Hepatocyte (in vitro differentiated cells): ENCODE measurements at regions not wholly inside any gene's neighbourhood (a gene's known extent, or its start where the extent isn't known, plus 50 kb on each side); places are given as distances from the start of the nearest gene placed in this dataset.
"Not testable (repeated sequence)": the region's sequence is repeated elsewhere in the genome, so short reads cannot be mapped to it uniquely, and the experiment has no call there.

Experiments used
- DNase-seq: peaks from one replicate; pipeline ENCODE4 v3.0.0-alpha.2; 2016; ENCODE audit warnings: low spot score
- H2AFZ ChIP-seq: fragments of 200-600 bp; sonication (generic); 2 replicates; pipeline ENCODE4 v1.6.0; 2016; ENCODE audit warnings: antibody characterized with exemption, mild to moderate bottlenecking
- H3K27ac ChIP-seq: fragments of 200-600 bp; sonication (generic); 2 replicates; pipeline ENCODE4 v1.5.1; 2016; ENCODE audit warnings: mild to moderate bottlenecking
- H3K27me3 ChIP-seq: fragments of 200-600 bp; sonication (generic); 2 replicates; pipeline ENCODE4 v1.6.1; 2016
- H3K36me3 ChIP-seq: fragments of 200-600 bp; sonication (generic); replicated peaks from 2 replicates; pipeline ENCODE4 v1.5.1; 2016; ENCODE audit warnings: low read depth; ENCODE audit not compliant: insufficient read depth
- H3K4me1 ChIP-seq: fragments of 200-600 bp; sonication (generic); 2 replicates; pipeline ENCODE4 v1.5.1; 2016; ENCODE audit warnings: mild to moderate bottlenecking, moderate library complexity; ENCODE audit not compliant: insufficient read depth
- H3K4me2 ChIP-seq: fragments of 200-600 bp; sonication (generic); 2 replicates; pipeline ENCODE4 v1.6.0; 2016
- H3K4me3 ChIP-seq: fragments of 200-600 bp; sonication (generic); 2 replicates; pipeline ENCODE4 v1.5.1; 2016; ENCODE audit warnings: mild to moderate bottlenecking
- H3K79me2 ChIP-seq: fragments of 200-600 bp; sonication (generic); 2 replicates; pipeline ENCODE4 v1.6.0; 2017; ENCODE audit warnings: mild to moderate bottlenecking
- H3K9me2 ChIP-seq: fragments of 200-600 bp; sonication (generic); replicated peaks from 2 replicates; pipeline ENCODE4 v1.6.0; 2017; ENCODE audit warnings: mild to moderate bottlenecking; ENCODE audit not compliant: insufficient read depth
- H3K9me3 ChIP-seq: fragments of 200-600 bp; sonication (generic); 2 replicates; pipeline ENCODE4 v1.5.1; 2016; ENCODE audit warnings: low read depth, mild to moderate bottlenecking
- H4K20me1 ChIP-seq: fragments of 200-600 bp; sonication (generic); 2 replicates; pipeline ENCODE4 v1.6.0; 2016; ENCODE audit warnings: mild to moderate bottlenecking; ENCODE audit not compliant: insufficient read depth, poor library complexity, severe bottlenecking
- WGBS: methylation state at CpG from one replicate; pipeline ENCODE4 v1.1.6; 2016; ENCODE audit warnings: low lambda C conversion rate; ENCODE audit errors: missing lambda C conversion rate; 5-methylcytosine and 5-hydroxymethylcytosine counted together

GRCh38 chr7:76708446-76708845 is 81.4 kb upstream of the POMZP3 start:
- H4K20me1 ChIP-seq, H3K27me3 ChIP-seq, H3K9me2 ChIP-seq, H3K4me3 ChIP-seq, H3K4me1 ChIP-seq, H3K36me3 ChIP-seq, H3K4me2 ChIP-seq, H3K79me2 ChIP-seq, H3K9me3 ChIP-seq, H2AFZ ChIP-seq, H3K27ac ChIP-seq, DNase-seq: not testable (repeated sequence)
- 100% methylated on average over 2 of the region's 2 CpGs for WGBS

GRCh38 chr7:76703815-76704214 is 76.7 kb upstream of the POMZP3 start:
- not testable (repeated sequence) for H3K4me1 ChIP-seq, H3K9me3 ChIP-seq, H3K9me2 ChIP-seq, H3K36me3 ChIP-seq, H3K27me3 ChIP-seq, H3K4me2 ChIP-seq, H3K4me3 ChIP-seq, DNase-seq, H2AFZ ChIP-seq, H4K20me1 ChIP-seq, H3K27ac ChIP-seq, H3K79me2 ChIP-seq

GRCh38 chr7:76686277-76686676 is 59.2 kb upstream of the POMZP3 start:
- H2AFZ ChIP-seq, H3K4me1 ChIP-seq, H4K20me1 ChIP-seq, DNase-seq, H3K27ac ChIP-seq, H3K27me3 ChIP-seq, H3K36me3 ChIP-seq, H3K9me2 ChIP-seq, H3K4me2 ChIP-seq, H3K79me2 ChIP-seq, H3K4me3 ChIP-seq, H3K9me3 ChIP-seq: not testable (repeated sequence)
- 92% methylated on average over 2 of the region's 3 CpGs for WGBS

- H2AFZ ChIP-seq, H3K4me1 ChIP-seq, H3K4me3 ChIP-seq, H3K9me2 ChIP-seq, H4K20me1 ChIP-seq, H3K36me3 ChIP-seq, H3K4me2 ChIP-seq, H3K27me3 ChIP-seq, DNase-seq, H3K79me2 ChIP-seq, H3K27ac ChIP-seq, H3K9me3 ChIP-seq: not testable (repeated sequence)
- 86% methylated on average over 1 of the region's 1 CpG for WGBS
Observed at GRCh38 chr7:76684737-76685136, 57.7 kb upstream of the POMZP3 start.

GRCh38 chr7:76683631-76684030 is 56.6 kb upstream of the POMZP3 start:
- not testable (repeated sequence) for DNase-seq, H2AFZ ChIP-seq, H3K4me3 ChIP-seq, H3K36me3 ChIP-seq, H3K79me2 ChIP-seq, H4K20me1 ChIP-seq, H3K4me2 ChIP-seq, H3K4me1 ChIP-seq, H3K9me3 ChIP-seq, H3K27ac ChIP-seq, H3K27me3 ChIP-seq, H3K9me2 ChIP-seq
- WGBS: 95% methylated on average over 1 of the region's 1 CpG

- not testable (repeated sequence) for H3K36me3 ChIP-seq, H3K4me3 ChIP-seq, H3K27me3 ChIP-seq
Observed at GRCh38 chr7:76681810-76682209, 54.7 kb upstream of the POMZP3 start.

GRCh38 chr7:76679174-76679573 is 52.1 kb upstream of the POMZP3 start:
- not testable (repeated sequence) for H3K27me3 ChIP-seq, H3K4me1 ChIP-seq, H3K36me3 ChIP-seq, H3K79me2 ChIP-seq, H4K20me1 ChIP-seq, H2AFZ ChIP-seq, H3K4me2 ChIP-seq, H3K9me2 ChIP-seq, DNase-seq, H3K4me3 ChIP-seq, H3K9me3 ChIP-seq, H3K27ac ChIP-seq
- WGBS: 45% methylated on average over 2 of the region's 2 CpGs

More at GRCh38 chr7:76681810-76682209, 54.7 kb upstream of the POMZP3 start:
- not testable (repeated sequence) for DNase-seq, H3K4me2 ChIP-seq, H3K27ac ChIP-seq, H2AFZ ChIP-seq, H4K20me1 ChIP-seq, H3K9me3 ChIP-seq, H3K79me2 ChIP-seq, H3K9me2 ChIP-seq, H3K4me1 ChIP-seq
- WGBS: 46% methylated on average over 2 of the region's 2 CpGs

GRCh38 chr7:76678500-76678899 is 51.4 kb upstream of the POMZP3 start:
- H3K9me2 ChIP-seq, H3K4me1 ChIP-seq, DNase-seq, H3K4me3 ChIP-seq, H3K27me3 ChIP-seq, H3K27ac ChIP-seq, H4K20me1 ChIP-seq, H3K4me2 ChIP-seq, H3K36me3 ChIP-seq, H3K79me2 ChIP-seq, H2AFZ ChIP-seq, H3K9me3 ChIP-seq: not testable (repeated sequence)
- WGBS: 57% methylated on average over 4 of the region's 4 CpGs

- not testable (repeated sequence) for H3K4me2 ChIP-seq, H3K9me2 ChIP-seq, H3K4me1 ChIP-seq, H3K27me3 ChIP-seq, H4K20me1 ChIP-seq, H3K27ac ChIP-seq, DNase-seq, H2AFZ ChIP-seq, H3K4me3 ChIP-seq, H3K9me3 ChIP-seq, H3K36me3 ChIP-seq, H3K79me2 ChIP-seq
- 91% methylated on average over 1 of the region's 1 CpG for WGBS
Observed at GRCh38 chr7:76676890-76677289, 49.8 kb upstream of the POMZP3 start.
